CD8-positive, alpha-beta memory T cell (primary cell): ENCODE measurements at regions not wholly inside any gene's neighbourhood (a gene's known extent, or its start where the extent isn't known, plus 50 kb on each side); places are given as distances from the start of the nearest gene placed in this dataset.

Experiments used
- CTCF ChIA-PET: fragments of 350-600 bp; sonication (Branson Sonifier 250); formaldehyde crosslinking; loops from one replicate; lab custom pipeline; 2021; ENCODE audit warnings: antibody characterized with exemption; lab: Charles Lee
- POLR2A ChIA-PET: fragments of 350-600 bp; sonication (Branson Sonifier 250); formaldehyde crosslinking; loops from one replicate; lab custom pipeline; 2021; ENCODE audit warnings: antibody characterized with exemption; lab: Charles Lee
- DNase-seq, 5 donors: peaks; one replicate each; pipeline versions ENCODE4 v3.0.0 to v3.0.0-alpha.2; 2020 to 2022; ENCODE audit warnings: mixed read lengths in 1 of 5
- H3K27ac ChIP-seq: one replicate; pipeline ENCODE4 v1.7.0; 2013; ENCODE audit warnings: low read depth, mild to moderate bottlenecking, low read length, moderate library complexity
- H3K27me3 ChIP-seq: 2 replicates; pipeline ENCODE4 v1.7.0; 2013; ENCODE audit warnings: low read length, mild to moderate bottlenecking; ENCODE audit not compliant: insufficient read depth, poor library complexity, severe bottlenecking
- H3K36me3 ChIP-seq: 2 replicates; pipeline ENCODE4 v1.7.0; 2013; ENCODE audit warnings: mild to moderate bottlenecking, low read length, moderate library complexity; ENCODE audit not compliant: insufficient read depth
- H3K4me1 ChIP-seq: 2 replicates; pipeline ENCODE4 v1.7.0; 2013; ENCODE audit warnings: mild to moderate bottlenecking, low read length, moderate library complexity; ENCODE audit not compliant: insufficient read depth
- H3K4me3 ChIP-seq: 2 replicates; pipeline ENCODE4 v1.7.0; 2013; ENCODE audit warnings: mild to moderate bottlenecking, low read length
- H3K9me3 ChIP-seq: 2 replicates; pipeline ENCODE4 v1.7.0; 2013; ENCODE audit warnings: mild to moderate bottlenecking, low read length
- H3K27ac Mint-ChIP-seq, 8 donors: one replicate each; pipeline ENCODE4 v1.8.0; 2020 to 2021; ENCODE audit warnings: mixed read lengths in 8 of 8, mild to moderate bottlenecking in 6 of 8, inconsistent platforms in 3 of 8, moderate library complexity in 3 of 8
- H3K27me3 Mint-ChIP-seq, 2 donors: one replicate each; pipeline ENCODE4 v1.8.0; 2020 to 2021; ENCODE audit warnings: mixed read lengths in 2 of 2, mild to moderate bottlenecking in 1 of 2, moderate library complexity in 1 of 2
- H3K36me3 Mint-ChIP-seq, 3 donors: one replicate each; pipeline ENCODE4 v1.8.0; 2020 to 2021; ENCODE audit warnings: mixed read lengths in 3 of 3, inconsistent platforms in 1 of 3, mild to moderate bottlenecking in 1 of 3
- H3K4me1 Mint-ChIP-seq, 3 donors: one replicate each; pipeline ENCODE4 v1.8.0; 2020 to 2021; ENCODE audit warnings: mixed read lengths in 3 of 3, inconsistent platforms in 1 of 3, mild to moderate bottlenecking in 1 of 3
- H3K4me3 Mint-ChIP-seq, 7 donors: one replicate each; pipeline ENCODE4 v1.8.0; 2020 to 2021; ENCODE audit warnings: mixed read lengths in 7 of 7, mild to moderate bottlenecking in 6 of 7, moderate library complexity in 4 of 7, inconsistent platforms in 2 of 7
- H3K9me3 Mint-ChIP-seq, 5 donors: one replicate each; pipeline ENCODE4 v1.8.0; 2020 to 2022; ENCODE audit warnings: mixed read lengths in 5 of 5, mild to moderate bottlenecking in 3 of 5, moderate library complexity in 2 of 5, inconsistent platforms in 1 of 5

DNA sequence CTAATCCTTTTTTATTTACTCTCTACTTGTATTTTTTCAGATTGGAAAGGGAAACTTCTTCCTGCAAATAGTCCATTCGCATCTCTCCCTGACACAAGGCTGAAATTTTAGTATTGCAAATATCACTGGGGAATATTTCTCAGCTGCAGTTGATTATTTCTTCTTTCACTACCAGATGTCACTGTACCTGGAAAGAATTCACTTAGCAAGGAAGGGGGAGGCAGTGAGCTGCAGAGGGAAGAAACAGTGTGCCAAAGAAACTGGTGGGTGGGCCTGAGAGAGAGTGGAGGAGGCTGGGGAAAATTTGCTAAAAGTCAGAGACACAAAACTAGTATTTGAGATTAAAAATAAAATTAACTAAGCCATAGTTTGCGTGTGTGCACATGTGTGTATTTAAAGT, 142.3 kb upstream of the STT3B start:
- CTCF ChIA-PET, result no interaction called here
- peaks cover 3 to 13% (median 4%) of the 10 kb centered on the region in 3 donors for H3K4me1 Mint-ChIP-seq
- POLR2A ChIA-PET, result no interaction called here
- Histone ChIP-seq H3K4me3 (no peak overlapping the region), H3K27ac (no peak overlapping the region), H3K36me3 (no peaks in the 10 kb centered on the region), H3K9me3 (no peaks in the 10 kb centered on the region), H3K4me1 (peaks cover 6% of the 10 kb centered on the region), H3K27me3 (no peaks in the 10 kb centered on the region)
- DNase-seq, result no peak
- peaks cover 3 to 11% (median 8%) of the 10 kb centered on the region in 5 donors for H3K9me3 Mint-ChIP-seq
- no peak overlapping the region for H3K27ac Mint-ChIP-seq
- no peak overlapping the region for H3K4me3 Mint-ChIP-seq
- peaks cover 0 to 20% (median 0%) of the 10 kb centered on the region in 3 donors for H3K36me3 Mint-ChIP-seq
- no peaks in the 10 kb centered on the region for H3K27me3 Mint-ChIP-seq

DNA sequence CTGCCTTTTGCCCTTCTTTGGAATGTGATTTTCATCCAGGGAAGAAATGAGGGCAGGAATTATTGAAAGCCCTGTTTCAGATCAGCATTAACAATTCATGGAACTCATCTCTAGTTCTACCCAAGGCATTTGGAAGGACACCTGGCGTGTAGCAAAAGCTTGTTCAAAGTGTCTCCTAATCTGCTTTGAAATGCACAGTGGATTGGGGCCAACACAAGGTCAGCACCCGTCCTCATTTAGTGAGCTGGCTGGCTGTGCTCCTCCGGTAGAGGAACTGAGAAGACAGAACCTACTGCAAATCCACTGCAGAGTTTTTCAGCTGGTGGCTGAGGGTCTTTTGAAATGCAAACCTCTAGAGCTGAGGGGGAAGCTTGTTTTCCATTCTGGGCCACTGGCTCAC, 141.6 kb upstream of the STT3B start:
- peaks cover 6% of the 10 kb centered on the region for H3K4me1 ChIP-seq
- no peaks in the 10 kb centered on the region for H3K9me3 ChIP-seq
- ChIA-PET CTCF (no interaction called here), POLR2A (no interaction called here)
- Mint-ChIP-seq H3K36me3 (peaks cover 0 to 20% (median 0%) of the 10 kb centered on the region in 3 donors), H3K9me3 (peaks cover 3 to 11% (median 8%) of the 10 kb centered on the region in 5 donors), H3K27me3 (no peaks in the 10 kb centered on the region), H3K27ac (no peak overlapping the region), H3K4me1 (peaks cover 3 to 13% (median 4%) of the 10 kb centered on the region in 3 donors), H3K4me3 (no peak overlapping the region)
- H3K27me3 ChIP-seq, result no peaks in the 10 kb centered on the region
- no peak overlapping the region for H3K4me3 ChIP-seq
- H3K27ac ChIP-seq, result no peak overlapping the region
- no peaks in the 10 kb centered on the region for H3K36me3 ChIP-seq
- DNase-seq, result no peak

DNA sequence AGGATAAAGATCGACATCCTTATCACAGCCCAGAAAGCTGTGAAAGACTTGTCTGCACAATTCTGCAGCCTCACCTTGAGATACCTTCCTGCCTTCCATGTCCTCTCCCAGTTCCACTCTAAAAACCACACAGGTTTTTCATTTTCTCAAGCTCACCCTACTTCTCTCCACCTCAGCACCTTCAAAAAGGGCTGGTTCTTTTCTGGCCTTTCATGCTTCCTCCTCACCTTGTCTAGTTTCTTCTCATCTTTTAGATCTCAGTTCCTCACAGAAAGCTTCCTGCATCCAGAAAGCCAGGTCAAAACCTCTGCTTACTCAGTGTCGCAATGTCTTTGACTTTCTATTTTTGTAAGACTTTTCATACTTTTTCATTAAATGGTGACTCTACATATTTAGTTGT, 140.2 kb upstream of the STT3B start:
- peaks cover 0 to 8% (median 0%) of the 10 kb centered on the region in 3 donors for H3K36me3 Mint-ChIP-seq
- no peaks in the 10 kb centered on the region for H3K27me3 Mint-ChIP-seq
- H3K27ac Mint-ChIP-seq, result no peak overlapping the region
- Histone ChIP-seq H3K4me1 (peaks cover 6% of the 10 kb centered on the region), H3K27me3 (no peaks in the 10 kb centered on the region), H3K9me3 (no peaks in the 10 kb centered on the region), H3K27ac (no peak overlapping the region), H3K36me3 (no peaks in the 10 kb centered on the region), H3K4me3 (no peak overlapping the region)
- POLR2A ChIA-PET, result no interaction called here
- DNase-seq, result no peak
- H3K4me3 Mint-ChIP-seq, result no peak overlapping the region
- peaks cover 3 to 13% (median 4%) of the 10 kb centered on the region in 3 donors for H3K4me1 Mint-ChIP-seq
- H3K9me3 Mint-ChIP-seq, result peaks cover 0 to 2% (median under 1%) of the 10 kb centered on the region in 5 donors
- CTCF ChIA-PET, result no interaction called here

DNA sequence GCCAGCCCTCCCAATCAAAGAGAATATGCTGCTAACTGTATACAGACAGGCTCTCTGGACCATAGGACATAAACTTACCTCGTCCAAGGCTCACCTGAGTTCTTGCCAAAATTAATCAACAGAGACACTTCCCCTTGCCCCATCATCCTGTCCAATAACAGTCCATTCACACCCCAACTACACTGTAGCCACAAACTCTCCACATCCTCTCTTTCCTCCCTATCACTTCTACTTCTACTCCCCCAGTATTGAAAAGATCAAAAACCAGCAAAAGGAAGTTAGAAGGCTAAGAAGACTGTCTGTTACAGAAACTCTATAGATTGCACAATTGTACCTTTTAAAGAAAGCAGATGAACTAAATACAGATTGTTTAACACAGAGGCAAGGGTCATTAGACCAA, 133.5 kb upstream of the STT3B start:
- H3K9me3 Mint-ChIP-seq, result no peaks in the 10 kb centered on the region
- peak overlapping the region in 5 of 8 donors; percentile 0 to 11 (median 3) for H3K27ac Mint-ChIP-seq
- no peaks in the 10 kb centered on the region for H3K9me3 ChIP-seq
- CTCF ChIA-PET, result interaction anchor here (1.0 to 1.2 kb wide), 2 partner anchors 16 to 164 kb away, joined by 3 read pairs; no protein-coding TSS in a partner anchor
- H3K4me3 Mint-ChIP-seq, result peak overlapping the region in 4 of 7 donors; percentile 2 to 11 (median 6)
- no peaks in the 10 kb centered on the region for H3K36me3 Mint-ChIP-seq
- no peak overlapping the region for H3K4me3 ChIP-seq
- POLR2A ChIA-PET, result no interaction called here
- H3K4me1 ChIP-seq, result peaks cover 12% of the 10 kb centered on the region
- peaks cover 3 to 4% of the 10 kb centered on the region in 2 donors for H3K27me3 Mint-ChIP-seq
- no peaks in the 10 kb centered on the region for H3K36me3 ChIP-seq
- H3K27me3 ChIP-seq, result no peaks in the 10 kb centered on the region
- H3K4me1 Mint-ChIP-seq, result peaks cover 23 to 38% (median 26%) of the 10 kb centered on the region in 3 donors
- H3K27ac ChIP-seq, result no peak overlapping the region
- peak in 2 of 5 donors; percentile 12 to 16 for DNase-seq

DNA sequence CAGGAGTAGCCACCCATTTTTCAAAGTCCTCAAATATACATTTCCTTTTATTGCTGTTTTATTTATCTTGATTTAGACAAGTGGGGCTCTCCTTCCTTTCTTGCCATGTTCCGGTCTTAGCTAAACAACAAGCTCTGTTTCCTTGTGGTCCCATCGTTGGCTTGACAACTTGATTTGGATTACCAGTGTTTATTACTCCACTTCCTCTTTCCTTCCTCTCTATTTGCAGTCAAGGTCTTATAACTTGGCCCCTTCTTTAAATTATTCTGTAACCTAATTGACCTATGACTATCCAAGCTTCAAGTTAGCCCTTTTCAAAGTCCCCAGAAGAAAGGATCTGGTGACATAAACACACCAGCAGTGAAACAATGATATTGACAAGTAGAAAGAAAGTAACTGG, 130.6 kb upstream of the STT3B start:
- no peak overlapping the region for H3K4me3 ChIP-seq
- POLR2A ChIA-PET, result no interaction called here
- Mint-ChIP-seq H3K9me3 (no peaks in the 10 kb centered on the region), H3K27me3 (peaks cover 3 to 8% of the 10 kb centered on the region in 2 donors), H3K4me3 (no peak overlapping the region), H3K27ac (peak overlapping the region in 1 of 8 donors; percentile 47), H3K36me3 (no peaks in the 10 kb centered on the region), H3K4me1 (peaks cover 30 to 41% (median 34%) of the 10 kb centered on the region in 3 donors)
- H3K27ac ChIP-seq, result no peak overlapping the region
- CTCF ChIA-PET, result no interaction called here
- peaks cover 12% of the 10 kb centered on the region for H3K4me1 ChIP-seq
- no peaks in the 10 kb centered on the region for H3K9me3 ChIP-seq
- H3K27me3 ChIP-seq, result no peaks in the 10 kb centered on the region
- no peaks in the 10 kb centered on the region for H3K36me3 ChIP-seq
- no peak for DNase-seq

DNA sequence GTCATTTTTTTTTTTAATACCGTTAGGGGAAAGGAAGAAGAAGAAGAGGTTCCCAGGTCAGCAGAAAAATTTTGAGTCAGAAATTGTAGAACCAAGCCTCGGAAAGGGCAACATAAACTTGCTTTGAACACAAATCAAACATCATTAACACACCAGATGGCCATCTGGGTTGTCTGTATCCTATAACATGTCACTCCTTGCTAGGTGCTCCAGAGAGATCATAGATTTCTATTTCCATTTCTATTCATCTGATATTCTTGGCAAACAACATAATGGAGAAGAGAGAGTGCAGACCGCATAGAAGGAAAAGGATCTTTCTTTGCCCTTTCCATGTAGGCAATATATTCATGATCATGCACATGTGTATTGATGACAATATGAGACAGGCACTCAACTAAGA, 129.5 kb upstream of the STT3B start:
- H3K4me3 Mint-ChIP-seq, result no peak overlapping the region
- CTCF ChIA-PET, result no interaction called here
- no peaks in the 10 kb centered on the region for H3K36me3 Mint-ChIP-seq
- Histone ChIP-seq H3K27ac (no peak overlapping the region), H3K4me3 (no peak overlapping the region), H3K27me3 (no peaks in the 10 kb centered on the region), H3K9me3 (no peaks in the 10 kb centered on the region), H3K4me1 (peaks cover 12% of the 10 kb centered on the region), H3K36me3 (no peaks in the 10 kb centered on the region)
- peaks cover 31 to 41% (median 36%) of the 10 kb centered on the region in 3 donors for H3K4me1 Mint-ChIP-seq
- peaks cover 3 to 8% of the 10 kb centered on the region in 2 donors for H3K27me3 Mint-ChIP-seq
- no peak for DNase-seq
- H3K27ac Mint-ChIP-seq, result no peak overlapping the region
- POLR2A ChIA-PET, result interaction anchor here (0.7 kb wide), 1 partner anchor 26 kb away, joined by 3 read pairs; no protein-coding TSS in a partner anchor
- H3K9me3 Mint-ChIP-seq, result no peaks in the 10 kb centered on the region

DNA sequence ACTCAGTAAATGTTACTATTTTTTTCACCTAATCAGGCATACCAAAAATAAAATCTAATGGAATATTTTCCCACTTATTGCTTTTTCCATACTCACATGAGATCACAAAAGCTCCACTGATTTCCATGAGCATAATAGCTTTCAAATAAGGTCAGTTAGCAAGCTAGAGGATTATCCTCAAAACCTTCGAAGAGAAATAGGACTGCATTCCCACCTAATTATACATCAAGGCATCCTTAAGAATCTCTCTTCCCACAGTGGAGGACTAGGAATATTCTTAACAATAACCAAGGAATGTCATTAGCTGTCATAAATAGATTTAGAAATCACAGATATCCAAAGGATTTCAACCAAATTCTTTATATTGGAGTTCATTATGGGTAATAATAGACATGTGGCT, 127.9 kb upstream of the STT3B start:
- ChIA-PET CTCF (interaction anchor here (1.4 kb wide), 1 partner anchor 19 kb away, joined by 5 read pairs; no protein-coding TSS in a partner anchor), POLR2A (no interaction called here)
- no peak overlapping the region for H3K27ac ChIP-seq
- no peak for DNase-seq
- peaks cover 1% of the 10 kb centered on the region for H3K4me1 ChIP-seq
- no peaks in the 10 kb centered on the region for H3K9me3 ChIP-seq
- H3K36me3 ChIP-seq, result no peaks in the 10 kb centered on the region
- Mint-ChIP-seq H3K4me3 (no peak overlapping the region), H3K36me3 (no peaks in the 10 kb centered on the region), H3K4me1 (peaks cover 23 to 40% (median 32%) of the 10 kb centered on the region in 3 donors), H3K9me3 (no peaks in the 10 kb centered on the region), H3K27ac (no peak overlapping the region), H3K27me3 (peaks cover 3 to 8% of the 10 kb centered on the region in 2 donors)
- no peak overlapping the region for H3K4me3 ChIP-seq
- H3K27me3 ChIP-seq, result no peaks in the 10 kb centered on the region

DNA sequence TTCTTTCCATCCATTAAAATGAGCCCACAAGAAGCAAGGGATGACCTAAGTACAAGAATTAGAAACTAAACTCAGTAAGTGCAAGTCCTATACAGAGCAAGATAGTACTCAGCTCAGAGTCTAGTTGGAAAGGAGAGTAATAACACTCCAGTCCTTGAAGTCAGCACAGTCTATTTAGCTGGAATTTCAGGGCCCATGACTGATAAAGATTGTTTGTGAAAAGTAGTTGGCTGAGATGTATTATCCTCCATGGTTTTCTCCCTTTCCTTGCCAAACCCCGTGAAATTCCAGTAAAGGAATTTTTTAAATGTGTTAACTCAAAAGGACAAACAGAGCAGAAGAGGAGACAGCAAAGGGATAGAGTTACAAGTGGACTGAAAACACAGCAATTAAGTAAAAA, 127.2 kb upstream of the STT3B start:
- POLR2A ChIA-PET, result no interaction called here
- CTCF ChIA-PET, result interaction anchor here (1.1 to 1.4 kb wide), 2 partner anchors 10 to 18 kb away, joined by 3 to 5 read pairs; no protein-coding TSS in a partner anchor
- peaks cover 6 to 8% of the 10 kb centered on the region in 2 donors for H3K27me3 Mint-ChIP-seq

More for the DNA sequence above, 127.2 kb upstream of the STT3B start:
- no peaks in the 10 kb centered on the region for H3K9me3 Mint-ChIP-seq
- Histone ChIP-seq H3K27ac (no peak overlapping the region), H3K9me3 (no peaks in the 10 kb centered on the region), H3K36me3 (no peaks in the 10 kb centered on the region), H3K27me3 (no peaks in the 10 kb centered on the region), H3K4me3 (no peak overlapping the region), H3K4me1 (no peaks in the 10 kb centered on the region)
- H3K36me3 Mint-ChIP-seq, result no peaks in the 10 kb centered on the region
- no peak overlapping the region for H3K27ac Mint-ChIP-seq
- H3K4me1 Mint-ChIP-seq, result peaks cover 18 to 34% (median 27%) of the 10 kb centered on the region in 3 donors
- H3K4me3 Mint-ChIP-seq, result no peak overlapping the region
- DNase-seq, result no peak
